ENCODE measurements at regions not wholly inside any gene's neighbourhood (a gene's known extent, or its start where the extent isn't known, plus 50 kb on each side); places are given as distances from the start of the nearest gene placed in this dataset.

DNA sequence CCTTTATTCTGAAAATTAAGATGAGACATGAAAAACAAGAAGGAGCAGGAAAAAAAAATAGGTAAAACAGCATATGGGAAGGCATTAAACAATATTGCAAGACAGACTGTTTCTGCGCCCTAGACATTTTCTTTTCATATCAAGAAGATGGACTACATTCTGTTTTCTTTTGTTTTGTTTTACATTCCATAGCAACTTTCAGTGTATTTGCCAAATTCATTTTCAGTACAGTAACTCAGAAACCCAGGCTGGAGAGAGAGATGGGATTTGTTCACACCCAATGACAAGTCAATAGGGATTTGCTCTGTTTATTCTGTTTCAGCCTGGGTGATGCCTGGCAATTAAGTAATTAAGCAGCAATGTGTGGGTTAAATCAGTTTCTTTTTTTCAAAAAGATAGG lies 892.8 kb upstream of the DIAPH2 start:
- TF ChIP-seq ZNF382 (CRISPR knock-in tag; IDR thresholded peaks at IDR 0.05; ENCODE audit: borderline replicate concordance) (no peak), ZNF253 (CRISPR knock-in tag; IDR thresholded peaks at IDR 0.05; ENCODE audit: borderline replicate concordance) (no peak), ZNF546 (CRISPR knock-in tag; conservative IDR thresholded peaks at IDR 0.05) (no peak), ZNF558 (CRISPR knock-in tag; IDR thresholded peaks at IDR 0.05; ENCODE audit: borderline replicate concordance) (no peak), RORA (CRISPR knock-in tag; IDR thresholded peaks at IDR 0.05) (no peak), ZBTB38 (CRISPR knock-in tag; IDR thresholded peaks at IDR 0.05) (no peak), TOE1 (CRISPR knock-in tag; IDR thresholded peaks at IDR 0.05) (no peak)
- TF ChIP-seq, protein P1, sequence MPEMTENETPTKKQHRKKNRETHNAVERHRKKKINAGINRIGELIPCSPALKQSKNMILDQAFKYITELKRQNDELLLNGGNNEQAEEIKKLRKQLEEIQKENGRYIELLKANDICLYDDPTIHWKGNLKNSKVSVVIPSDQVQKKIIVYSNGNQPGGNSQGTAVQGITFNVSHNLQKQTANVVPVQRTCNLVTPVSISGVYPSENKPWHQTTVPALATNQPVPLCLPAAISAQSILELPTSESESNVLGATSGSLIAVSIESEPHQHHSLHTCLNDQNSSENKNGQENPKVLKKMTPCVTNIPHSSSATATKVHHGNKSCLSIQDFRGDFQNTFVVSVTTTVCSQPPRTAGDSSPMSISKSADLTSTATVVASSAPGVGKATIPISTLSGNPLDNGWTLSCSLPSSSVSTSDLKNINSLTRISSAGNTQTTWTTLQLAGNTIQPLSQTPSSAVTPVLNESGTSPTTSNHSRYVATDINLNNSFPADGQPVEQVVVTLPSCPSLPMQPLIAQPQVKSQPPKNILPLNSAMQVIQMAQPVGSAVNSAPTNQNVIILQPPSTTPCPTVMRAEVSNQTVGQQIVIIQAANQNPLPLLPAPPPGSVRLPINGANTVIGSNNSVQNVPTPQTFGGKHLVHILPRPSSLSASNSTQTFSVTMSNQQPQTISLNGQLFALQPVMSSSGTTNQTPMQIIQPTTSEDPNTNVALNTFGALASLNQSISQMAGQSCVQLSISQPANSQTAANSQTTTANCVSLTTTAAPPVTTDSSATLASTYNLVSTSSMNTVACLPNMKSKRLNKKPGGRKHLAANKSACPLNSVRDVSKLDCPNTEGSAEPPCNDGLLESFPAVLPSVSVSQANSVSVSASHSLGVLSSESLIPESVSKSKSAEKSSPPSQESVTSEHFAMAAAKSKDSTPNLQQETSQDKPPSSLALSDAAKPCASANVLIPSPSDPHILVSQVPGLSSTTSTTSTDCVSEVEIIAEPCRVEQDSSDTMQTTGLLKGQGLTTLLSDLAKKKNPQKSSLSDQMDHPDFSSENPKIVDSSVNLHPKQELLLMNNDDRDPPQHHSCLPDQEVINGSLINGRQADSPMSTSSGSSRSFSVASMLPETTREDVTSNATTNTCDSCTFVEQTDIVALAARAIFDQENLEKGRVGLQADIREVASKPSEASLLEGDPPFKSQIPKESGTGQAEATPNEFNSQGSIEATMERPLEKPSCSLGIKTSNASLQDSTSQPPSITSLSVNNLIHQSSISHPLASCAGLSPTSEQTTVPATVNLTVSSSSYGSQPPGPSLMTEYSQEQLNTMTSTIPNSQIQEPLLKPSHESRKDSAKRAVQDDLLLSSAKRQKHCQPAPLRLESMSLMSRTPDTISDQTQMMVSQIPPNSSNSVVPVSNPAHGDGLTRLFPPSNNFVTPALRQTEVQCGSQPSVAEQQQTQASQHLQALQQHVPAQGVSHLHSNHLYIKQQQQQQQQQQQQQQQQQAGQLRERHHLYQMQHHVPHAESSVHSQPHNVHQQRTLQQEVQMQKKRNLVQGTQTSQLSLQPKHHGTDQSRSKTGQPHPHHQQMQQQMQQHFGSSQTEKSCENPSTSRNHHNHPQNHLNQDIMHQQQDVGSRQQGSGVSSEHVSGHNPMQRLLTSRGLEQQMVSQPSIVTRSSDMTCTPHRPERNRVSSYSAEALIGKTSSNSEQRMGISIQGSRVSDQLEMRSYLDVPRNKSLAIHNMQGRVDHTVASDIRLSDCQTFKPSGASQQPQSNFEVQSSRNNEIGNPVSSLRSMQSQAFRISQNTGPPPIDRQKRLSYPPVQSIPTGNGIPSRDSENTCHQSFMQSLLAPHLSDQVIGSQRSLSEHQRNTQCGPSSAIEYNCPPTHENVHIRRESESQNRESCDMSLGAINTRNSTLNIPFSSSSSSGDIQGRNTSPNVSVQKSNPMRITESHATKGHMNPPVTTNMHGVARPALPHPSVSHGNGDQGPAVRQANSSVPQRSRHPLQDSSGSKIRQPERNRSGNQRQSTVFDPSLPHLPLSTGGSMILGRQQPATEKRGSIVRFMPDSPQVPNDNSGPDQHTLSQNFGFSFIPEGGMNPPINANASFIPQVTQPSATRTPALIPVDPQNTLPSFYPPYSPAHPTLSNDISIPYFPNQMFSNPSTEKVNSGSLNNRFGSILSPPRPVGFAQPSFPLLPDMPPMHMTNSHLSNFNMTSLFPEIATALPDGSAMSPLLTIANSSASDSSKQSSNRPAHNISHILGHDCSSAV (CRISPR knock-in tag; IDR thresholded peaks at IDR 0.05; ENCODE audit: borderline replicate concordance) = no peak
- DNase-seq (ENCODE audit: low spot score) = no peak
- no peak for ATAC-seq
- Histone ChIP-seq H3K79me2 (ENCODE audit: insufficient read depth, low read length) (no peaks in the 10 kb centered on the region), H3K9me3 (ENCODE audit: low read length) (no peaks in the 10 kb centered on the region), H3K4me3 (replicated peaks in 1 of 3; ENCODE audit: insufficient read depth in 1 of 3, low read depth in 2 of 3, low read length in 3 of 3) (no peak overlapping the region), H2AFZ (ENCODE audit: low read length) (no peak overlapping the region), H3K27me3 (ENCODE audit: control insufficient read depth in 1 of 2, insufficient read depth in 2 of 2, low read length in 2 of 2) (no peaks in the 10 kb centered on the region), H3K4me1 (ENCODE audit: insufficient read depth, low read length) (no peaks in the 10 kb centered on the region), H3K36me3 (replicated peaks in 1 of 2; ENCODE audit: control insufficient read depth in 1 of 2, insufficient read depth in 2 of 2, low read length in 2 of 2) (no peaks in the 10 kb centered on the region), H3K4me2 (ENCODE audit: low read depth, low read length) (no peak overlapping the region), H3K27ac (ENCODE audit: extremely low read length, insufficient read depth, low read length) (no peak overlapping the region), H4K20me1 (ENCODE audit: insufficient read depth, low read length) (no peaks in the 10 kb centered on the region), H3K9ac (ENCODE audit: insufficient read depth, low read depth, low read length) (no peak overlapping the region)
- POLR2A ChIA-PET = no interaction called here
- CTCF ChIA-PET (ENCODE audit: low intra/inter-chr PET ratio, low total read pairs) = no interaction called here
- intact Hi-C loops (cut with micrococcal nuclease; ENCODE audit: unreplicated experiment) = no loop called here
- in situ Hi-C loops (cut with HindIII; ENCODE audit: extremely low pct_ligation_motif_present, low pct_unique_long_range_greater_than_20kb) = no loop called here
- no TSS peak for BruUV-seq (replicated peaks)
- FAIRE-seq = no peak
- 11% methylated on average over 1 of the region's 1 CpG for WGBS (ENCODE audit: low lambda C conversion rate)

Measured in HepG2 (cell line).